ENCODE measurements at regions not wholly inside any gene's neighbourhood (a gene's known extent, or its start where the extent isn't known, plus 50 kb on each side); places are given as distances from the start of the nearest gene placed in this dataset.
A peak's percentile ranks its signal among the peaks of the same experiment; 100 is the strongest.
"Not testable (repeated sequence)": the region's sequence is repeated elsewhere in the genome, so short reads cannot be mapped to it uniquely, and the experiment has no call there.

- DNase-seq, result not testable (repeated sequence)
Observed at GRCh38 chr12:14215949-14216348, 149.5 kb upstream of the ATF7IP start.

- no peak for DNase-seq
Observed at GRCh38 chr12:14216405-14217294, 148.8 kb upstream of the ATF7IP start.

DNA sequence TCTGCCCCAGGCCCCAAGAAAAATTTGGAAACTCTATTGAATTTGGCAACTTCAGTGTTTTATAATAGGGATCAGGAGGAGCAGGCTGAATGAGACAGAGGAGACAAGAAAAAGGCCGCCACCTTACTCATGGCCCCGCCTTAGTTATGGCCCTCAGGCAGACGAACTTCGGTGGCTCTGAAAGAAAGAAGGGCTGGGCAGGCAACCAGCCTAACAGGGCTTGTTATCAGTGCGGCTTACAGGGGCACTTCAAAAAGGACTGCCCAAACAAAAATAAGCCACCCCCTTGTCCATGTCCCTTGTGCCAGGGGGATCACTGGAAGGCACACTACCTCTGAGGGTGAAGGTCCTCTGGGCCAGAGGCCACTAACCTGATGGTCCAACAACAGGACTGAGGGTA lies 146.3 kb upstream of the ATF7IP start:
- DNase-seq, result no peak

GRCh38 chr12:14219670-14220069 lies 145.8 kb upstream of the ATF7IP start:
- DNase-seq, result not testable (repeated sequence)

DNA sequence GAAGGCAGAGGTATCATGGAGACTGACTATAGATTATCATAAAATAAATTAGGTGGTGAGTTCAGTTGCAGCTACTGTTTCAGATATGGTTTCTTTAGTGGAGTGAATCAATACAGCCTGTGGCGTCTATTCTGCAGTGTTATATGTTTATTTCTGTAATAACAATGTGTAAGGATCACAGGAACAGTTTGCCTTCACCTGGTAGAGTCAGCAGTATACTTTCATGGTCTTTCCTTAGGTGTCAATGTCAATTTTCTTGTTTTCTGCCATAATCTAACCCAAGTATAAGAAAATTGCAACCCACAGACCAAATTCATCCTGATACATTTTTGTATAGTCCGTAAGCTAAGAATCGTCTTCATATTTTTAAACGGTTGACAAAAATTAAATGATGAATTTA lies 140.4 kb upstream of the ATF7IP start:
- DNase-seq, result no peak

DNA sequence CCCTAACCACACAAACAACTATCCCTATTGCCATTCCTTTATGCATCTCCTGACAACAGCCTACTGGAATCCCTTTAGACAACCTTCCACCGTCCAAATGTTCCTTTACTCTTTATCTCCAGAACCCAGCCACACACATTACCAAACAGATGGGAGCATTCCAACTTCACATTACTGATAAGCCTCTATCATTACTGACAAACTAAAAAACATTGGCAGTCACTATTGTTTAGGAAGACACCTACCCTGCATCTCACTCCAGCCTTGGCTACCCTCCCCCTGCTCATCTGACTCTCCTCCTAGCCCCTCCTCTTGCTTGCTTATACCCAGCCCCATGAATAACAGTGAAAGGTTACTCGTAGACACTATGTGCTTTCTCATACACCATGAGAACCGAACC lies 130.3 kb upstream of the ATF7IP start:
- not testable (repeated sequence) for DNase-seq

DNA sequence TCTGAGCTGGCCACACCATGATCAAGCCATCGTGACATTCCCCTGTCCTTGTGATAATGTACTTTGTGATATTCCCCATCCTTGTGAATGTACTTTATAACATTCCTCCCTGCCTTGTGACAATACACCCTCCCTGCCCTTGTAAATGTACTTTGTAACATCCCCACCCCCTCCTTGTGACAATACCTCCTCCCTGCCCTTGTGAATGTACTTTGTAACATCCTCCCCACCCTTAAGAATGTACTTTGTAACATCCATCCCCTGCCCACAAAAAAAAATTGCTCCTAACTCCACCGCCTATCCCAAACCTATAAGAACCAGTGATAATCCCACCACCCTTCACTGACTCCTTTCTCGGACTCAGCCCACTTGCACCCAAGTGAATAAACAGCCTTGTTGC lies 128.8 kb upstream of the ATF7IP start:
- DNase-seq, result not testable (repeated sequence)

DNA sequence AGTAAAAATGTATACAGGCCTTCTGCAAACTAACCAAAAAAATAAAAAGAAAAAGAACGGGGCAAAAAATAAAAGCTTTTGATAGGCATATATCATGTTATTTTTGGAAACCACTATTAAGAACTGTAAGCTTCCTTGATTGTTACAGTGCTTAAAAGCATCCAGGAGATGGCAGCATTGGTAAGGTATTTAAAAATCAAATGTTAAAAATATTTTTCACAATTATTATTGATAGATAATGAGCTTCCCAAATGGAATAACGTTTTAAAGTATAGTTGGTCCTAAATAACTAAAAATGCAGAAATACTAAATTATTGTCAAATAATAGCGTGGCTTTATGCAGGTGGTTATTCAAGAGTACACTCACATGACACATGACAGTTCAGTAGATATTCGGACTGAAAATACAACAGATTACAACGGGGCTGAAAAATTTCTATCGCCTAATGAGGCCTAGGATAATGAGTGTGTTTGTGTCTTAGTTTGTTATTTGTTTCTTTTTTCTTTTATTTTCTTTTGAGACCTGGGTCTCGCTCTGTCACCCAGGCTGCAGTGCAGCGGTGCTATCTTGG lies 127.2 kb upstream of the ATF7IP start:
- peak; percentile 42 for DNase-seq

DNA sequence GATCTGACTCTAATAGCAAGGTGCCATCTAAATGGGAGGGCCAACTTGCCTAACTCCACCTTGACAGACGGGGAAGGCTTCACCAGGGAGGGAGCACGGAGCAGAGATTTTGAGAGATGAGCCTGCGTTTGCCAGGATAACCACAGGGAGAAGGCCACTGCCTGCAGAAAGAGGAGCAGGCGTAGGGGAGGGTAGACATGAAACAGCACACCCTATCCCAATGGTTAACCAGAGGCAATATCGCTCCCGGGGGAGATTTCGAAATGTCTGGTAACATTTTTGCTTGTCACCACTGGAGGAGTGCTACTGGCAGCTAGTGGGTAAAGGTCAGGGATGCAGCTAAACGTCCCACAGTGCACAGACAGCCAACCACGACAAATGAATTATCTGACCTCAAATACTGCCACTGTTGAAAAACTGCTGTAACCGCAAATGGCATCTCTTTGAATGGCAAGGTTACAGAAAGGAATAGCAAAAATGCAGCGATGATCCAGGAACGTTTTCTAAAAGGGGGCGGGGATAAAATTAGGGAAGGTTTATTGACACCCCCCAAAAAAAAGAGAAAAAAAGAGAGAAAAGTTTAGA lies 126.0 kb upstream of the ATF7IP start:
- peak; percentile 48 for DNase-seq

DNA sequence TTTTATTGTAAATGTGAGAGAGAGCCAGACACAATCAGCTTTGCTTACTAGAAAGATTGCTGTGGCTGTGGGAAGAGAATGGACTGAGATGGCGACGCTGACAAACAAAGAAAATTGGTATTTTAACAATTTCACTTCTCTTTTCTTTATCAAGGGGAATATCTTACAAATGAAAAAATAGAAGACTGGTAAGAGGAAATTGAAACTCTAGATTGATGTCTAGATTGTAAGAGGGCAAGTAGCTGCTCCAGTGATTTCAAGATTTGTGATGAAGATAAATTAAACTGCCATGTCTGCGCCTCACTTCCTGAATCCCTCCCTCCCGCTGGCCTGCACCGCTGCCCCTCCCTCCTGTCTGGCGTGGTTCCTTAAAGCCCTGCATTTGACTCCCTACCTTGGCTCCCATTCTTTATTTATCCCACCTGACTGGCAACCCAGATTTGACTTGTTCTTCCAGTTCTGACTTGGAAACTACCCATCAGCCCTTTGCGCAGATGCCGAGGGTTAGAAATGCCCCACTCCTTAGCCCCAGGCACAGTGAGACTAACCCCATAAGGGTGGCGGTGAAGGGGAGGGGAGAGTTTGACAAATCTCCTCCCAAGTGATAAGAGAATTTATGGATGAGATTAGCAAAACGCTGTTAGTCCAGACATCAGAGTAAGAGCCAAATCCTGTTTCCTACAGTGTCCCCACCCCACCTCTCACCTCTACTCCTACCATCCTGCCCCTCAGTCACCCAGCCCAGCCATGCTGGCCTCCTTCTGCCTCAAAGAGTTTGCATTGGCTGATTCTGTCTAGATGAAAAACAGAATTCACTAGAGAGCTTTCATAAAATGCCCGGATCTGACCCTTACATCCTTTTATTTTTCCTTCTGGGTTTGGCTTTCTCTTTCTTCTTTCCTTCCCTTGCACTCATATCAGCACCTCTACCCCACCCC lies 125.3 kb upstream of the ATF7IP start:
- DNase-seq, result peak; percentile 98

DNA sequence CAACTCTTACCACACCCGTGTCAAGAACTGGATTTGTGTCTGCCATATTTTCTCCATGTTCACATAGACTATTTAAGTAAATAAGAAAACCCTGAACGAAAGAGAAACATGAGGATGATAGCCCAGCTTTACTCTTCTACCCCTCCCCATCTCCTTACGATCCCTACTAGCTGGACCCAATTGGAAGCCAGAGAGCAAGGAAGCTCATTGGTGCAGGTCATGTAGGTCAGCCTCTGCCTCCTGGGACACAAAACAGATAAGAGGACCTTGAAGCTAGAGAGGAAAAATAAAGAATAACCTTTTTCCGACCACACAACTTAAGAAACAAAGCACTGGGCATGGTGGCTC lies 124.6 kb upstream of the ATF7IP start:
- DNase-seq, result no peak

DNA sequence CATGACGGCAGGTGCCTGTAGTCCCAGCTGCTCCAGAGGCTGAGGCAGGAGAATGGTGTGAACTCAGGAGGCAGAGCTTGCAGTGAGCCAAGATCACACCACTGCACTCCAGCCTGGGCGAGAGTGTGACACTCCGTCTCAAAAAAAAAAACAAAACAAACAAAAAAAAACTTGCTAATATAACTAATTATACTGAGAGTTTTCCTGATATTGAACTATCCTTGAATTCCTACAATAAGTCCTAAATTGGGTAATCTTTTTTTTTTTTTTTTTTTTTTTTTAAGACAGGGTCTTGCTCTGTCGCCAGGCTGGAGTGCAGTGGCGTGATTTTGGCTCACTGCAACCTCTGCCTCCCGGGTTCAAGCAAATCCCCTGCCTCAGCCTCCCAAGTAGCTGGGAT lies 122.7 kb upstream of the ATF7IP start:
- DNase-seq, result not testable (repeated sequence)

DNA sequence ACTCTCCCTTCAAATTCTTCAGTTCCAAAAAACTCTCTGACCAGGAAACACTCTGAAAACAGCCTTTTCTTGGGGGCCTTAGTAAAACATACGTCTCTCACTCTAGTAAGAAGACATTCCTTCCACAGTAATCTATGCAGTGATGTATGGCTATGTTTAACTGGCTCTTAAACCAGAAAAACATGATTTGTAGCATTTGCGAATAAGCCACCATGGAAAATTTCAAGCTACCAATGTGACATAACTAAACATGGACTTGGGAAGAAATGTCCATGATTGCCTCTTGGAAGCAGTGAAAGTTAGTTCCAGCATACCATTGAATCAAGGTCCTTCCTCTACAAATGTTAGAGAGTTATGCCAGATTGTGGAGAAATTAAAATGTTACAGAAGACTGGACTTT lies 121.5 kb upstream of the ATF7IP start:
- no peak for DNase-seq

- DNase-seq, result no peak
Observed at GRCh38 chr12:14244876-14245669, 120.4 kb upstream of the ATF7IP start.

- DNase-seq, result no peak
Observed at GRCh38 chr12:14247166-14247565, 118.3 kb upstream of the ATF7IP start.

GRCh38 chr12:14249368-14249767 lies 116.1 kb upstream of the ATF7IP start:
- DNase-seq, result no peak

GRCh38 chr12:14252697-14253096 lies 112.8 kb upstream of the ATF7IP start:
- DNase-seq, result no peak

- no peak for DNase-seq
Observed at GRCh38 chr12:14253496-14253895, 112.0 kb upstream of the ATF7IP start.

DNA sequence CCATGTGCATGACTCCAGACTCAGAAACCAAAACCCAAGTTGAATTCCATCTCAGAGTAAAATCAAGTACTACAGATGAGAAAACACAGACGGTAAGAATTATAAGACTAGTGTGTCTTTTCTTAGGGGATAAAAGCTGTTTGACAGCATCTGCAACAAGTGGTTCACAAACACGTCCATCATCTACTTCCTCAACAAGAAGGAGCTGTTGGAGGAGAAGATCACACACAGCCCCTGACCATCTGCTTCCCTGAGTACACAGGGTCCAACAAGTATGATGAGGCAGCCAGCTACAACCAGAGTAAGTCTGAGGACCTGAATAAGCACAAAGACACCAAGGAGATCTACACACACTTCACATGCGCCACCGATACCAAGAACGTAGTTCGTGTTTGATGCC lies 110.7 kb upstream of the ATF7IP start:
- DNase-seq, result no peak

- no peak for DNase-seq
Observed at GRCh38 chr12:14256121-14256520, 109.4 kb upstream of the ATF7IP start.

DNA sequence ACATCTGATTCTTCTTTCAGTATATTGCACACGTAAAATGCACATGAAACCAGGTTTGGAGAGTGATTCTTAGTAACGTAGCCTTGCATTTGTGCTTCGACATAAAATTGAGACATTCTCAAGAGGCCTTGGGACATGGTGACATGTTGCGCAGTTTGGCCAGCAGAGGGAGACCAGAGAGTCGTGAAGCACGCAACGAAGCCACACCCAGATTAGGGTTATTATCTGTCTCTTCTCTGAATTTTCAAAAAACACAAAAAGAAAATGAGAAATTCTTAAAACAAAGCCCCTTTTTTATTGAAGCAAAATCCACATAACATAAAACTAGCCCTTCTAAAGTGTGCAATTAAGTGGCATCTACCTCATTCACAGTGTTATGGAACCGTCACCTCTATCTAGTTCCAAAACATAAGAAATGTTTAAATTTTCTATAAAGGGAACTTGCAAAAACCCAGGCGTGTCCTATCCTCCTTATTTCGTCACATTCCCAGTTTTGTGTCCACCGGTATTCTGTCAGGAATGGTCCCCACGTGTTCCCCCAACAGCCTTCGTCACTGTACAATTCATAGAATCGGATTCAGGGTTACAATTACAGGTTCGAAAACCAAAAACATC lies 108.8 kb upstream of the ATF7IP start:
- DNase-seq, result peak; percentile 85

GRCh38 chr12:14257303-14257733 lies 108.2 kb upstream of the ATF7IP start:
- DNase-seq, result no peak

Measured in NCI-H82 (cell line).